Femur (tissue), 1 donor: ENCODE measurements at regions not wholly inside any gene's neighbourhood (a gene's known extent, or its start where the extent isn't known, plus 50 kb on each side); places are given as distances from the start of the nearest gene placed in this dataset.
"Not testable (repeated sequence)": the region's sequence is repeated elsewhere in the genome, so short reads cannot be mapped to it uniquely, and the experiment has no call there.

Source experiments
- DNase-seq: peaks from one replicate; pipeline ENCODE4 v3.0.0-alpha.2; 2017

- peak; percentile 39 for DNase-seq
Measured at GRCh38 chr15:32536507-32537172, 56.6 kb upstream of the GOLGA8N start.

DNA sequence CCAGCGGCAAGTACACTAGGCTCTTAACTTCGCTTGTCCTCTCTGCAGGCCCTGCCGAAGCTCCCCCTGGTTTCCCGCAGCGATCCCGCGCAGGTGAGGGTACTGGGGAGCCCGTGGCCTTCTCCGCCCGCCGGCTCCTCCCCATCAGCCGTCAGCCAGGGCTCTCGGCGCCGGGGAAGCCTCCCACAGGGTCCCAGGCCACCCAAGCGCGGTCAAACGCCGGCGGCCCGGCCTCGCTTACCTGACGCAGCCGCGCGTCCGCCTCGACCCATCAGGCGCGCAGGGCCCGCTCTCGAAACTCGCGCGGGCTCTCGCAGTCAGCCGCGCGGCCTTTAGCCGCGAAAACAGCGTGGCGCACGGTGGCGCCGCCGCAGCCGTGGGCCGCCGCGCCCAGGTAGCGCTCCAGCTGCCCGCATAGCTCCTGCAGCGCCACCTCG is 57.2 kb upstream of the GOLGA8N start:
- not testable (repeated sequence) for DNase-seq

DNA sequence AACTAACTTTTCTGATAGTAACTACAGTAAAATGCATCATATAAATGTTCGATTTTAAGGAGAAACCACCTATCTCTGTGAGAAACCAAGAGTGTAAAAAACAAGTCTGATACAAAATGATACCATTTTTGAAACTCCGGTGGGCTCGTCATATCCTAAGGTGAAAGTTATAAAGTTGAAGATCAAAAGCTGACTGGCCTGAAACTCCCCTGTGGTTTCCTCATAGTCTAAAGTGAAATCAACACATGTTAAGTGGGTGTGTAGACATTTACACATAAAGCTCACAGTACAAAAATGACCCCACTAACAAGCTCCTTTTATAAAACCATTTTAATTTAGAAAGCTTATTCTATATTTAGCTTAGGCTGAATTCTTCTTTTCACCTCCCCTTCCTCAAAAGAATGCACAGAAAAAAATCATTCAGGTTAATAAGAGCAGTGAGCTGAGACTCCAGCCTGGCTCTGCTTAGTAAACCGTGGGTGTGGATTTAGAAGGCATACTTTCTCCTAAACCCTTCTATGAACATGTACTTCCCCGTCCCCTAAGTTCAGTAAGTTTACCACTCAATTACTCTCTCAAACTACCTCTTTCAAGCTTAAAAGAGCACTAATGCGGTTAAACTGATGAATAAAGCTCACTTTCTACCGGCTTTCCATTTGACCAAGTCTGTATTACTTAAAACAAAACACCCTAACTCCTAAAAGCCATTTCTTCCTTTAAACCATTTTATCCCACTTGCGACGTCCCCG is 57.9 kb upstream of the GOLGA8N start:
- DNase-seq: not testable (repeated sequence)

DNA sequence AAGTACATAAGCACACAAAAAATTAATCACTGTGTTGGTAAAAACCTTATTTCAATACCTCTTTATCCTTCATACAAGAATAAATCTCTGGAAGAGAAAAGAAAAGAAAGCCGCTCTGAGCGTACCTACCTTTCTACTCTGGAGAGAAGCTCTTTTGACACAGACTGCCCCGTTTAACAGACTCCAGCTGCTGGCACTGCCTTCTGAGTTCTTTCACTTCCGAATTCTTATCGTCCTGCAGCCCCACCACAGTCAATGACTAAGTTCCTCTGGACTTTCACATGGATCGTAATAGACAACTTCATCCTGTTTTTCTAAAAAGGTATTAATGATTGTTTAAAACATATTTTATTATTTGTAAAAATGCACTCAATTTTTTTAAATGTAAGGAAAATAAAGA is 67.5 kb upstream of the GOLGA8O start:
- not testable (repeated sequence) for DNase-seq

DNA sequence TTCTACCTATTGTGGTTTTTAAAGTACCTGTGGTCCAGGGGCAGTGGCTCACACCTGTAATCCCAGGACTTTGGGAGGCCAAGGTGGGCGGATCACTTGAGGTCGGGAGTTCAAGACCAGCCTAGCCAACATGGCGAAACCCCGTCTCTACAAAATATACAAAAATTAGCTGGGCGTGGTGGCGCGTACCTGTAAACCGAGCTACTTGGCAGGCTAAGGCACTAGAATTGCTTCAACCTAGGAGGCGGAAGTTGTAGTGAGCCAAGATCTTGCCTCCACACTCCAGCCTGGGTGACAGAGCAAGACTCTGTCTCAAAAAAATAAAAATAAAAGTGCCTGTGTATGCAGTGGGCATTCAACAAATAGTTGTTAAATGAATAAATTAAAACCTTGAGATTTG is 67.0 kb upstream of the GOLGA8O start:
- DNase-seq: not testable (repeated sequence)

DNA sequence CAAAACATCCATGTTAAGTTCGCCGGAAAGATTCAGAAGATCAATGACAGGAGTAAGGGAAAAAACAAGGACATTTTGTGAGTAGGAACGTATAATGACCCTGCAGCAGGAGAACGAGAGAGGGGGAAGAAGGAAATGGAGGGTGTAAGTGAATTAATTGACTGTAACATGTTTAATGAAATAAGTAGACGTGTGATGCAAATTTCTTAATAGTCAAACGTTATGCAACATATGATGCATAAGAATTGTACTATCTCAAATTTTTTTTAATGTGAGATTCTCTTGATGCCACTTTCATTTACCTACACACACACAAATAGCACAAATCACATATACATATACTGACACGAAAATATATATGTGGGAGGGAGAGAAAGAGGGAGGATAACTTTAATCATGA is 63.5 kb upstream of the GOLGA8O start:
- DNase-seq: not testable (repeated sequence)

DNA sequence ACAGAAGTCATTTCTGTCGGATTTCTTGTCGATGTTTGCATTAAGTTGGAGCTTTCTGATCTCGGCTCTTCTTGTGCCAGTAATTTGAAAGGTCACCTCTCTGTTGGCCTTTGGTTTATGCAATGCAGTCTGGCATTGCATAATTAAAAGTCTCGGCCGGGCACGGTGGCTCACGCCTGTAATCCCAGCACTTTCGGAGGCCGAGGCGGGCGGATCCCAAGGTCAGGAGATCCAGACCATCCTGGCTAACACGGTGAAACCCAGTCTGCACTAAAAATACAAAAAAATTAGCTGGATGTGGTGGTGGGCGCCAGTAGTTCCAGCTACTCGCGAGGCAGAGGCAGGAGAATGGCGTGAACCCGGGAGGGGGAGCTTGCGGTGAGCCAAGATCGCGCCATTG is 62.6 kb upstream of the GOLGA8O start:
- not testable (repeated sequence) for DNase-seq

DNA sequence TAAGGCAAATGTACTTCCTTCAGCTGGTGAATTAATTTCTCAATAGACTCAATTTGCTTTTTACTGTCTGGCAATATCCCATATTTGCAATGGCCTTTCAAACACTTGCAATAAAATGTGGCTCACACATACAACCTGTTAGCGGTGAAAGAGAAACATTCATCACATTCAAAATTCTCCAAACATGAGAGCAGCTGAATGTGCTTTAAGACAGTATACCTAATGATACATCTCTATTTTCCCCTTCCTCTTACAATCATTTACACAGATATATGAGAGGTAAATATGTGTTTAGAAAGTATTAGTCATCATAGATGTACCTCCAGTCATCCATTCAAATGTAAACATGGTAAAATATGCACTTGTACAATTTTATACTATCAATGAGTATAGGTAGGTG is 61.5 kb upstream of the GOLGA8O start:
- not testable (repeated sequence) for DNase-seq

DNA sequence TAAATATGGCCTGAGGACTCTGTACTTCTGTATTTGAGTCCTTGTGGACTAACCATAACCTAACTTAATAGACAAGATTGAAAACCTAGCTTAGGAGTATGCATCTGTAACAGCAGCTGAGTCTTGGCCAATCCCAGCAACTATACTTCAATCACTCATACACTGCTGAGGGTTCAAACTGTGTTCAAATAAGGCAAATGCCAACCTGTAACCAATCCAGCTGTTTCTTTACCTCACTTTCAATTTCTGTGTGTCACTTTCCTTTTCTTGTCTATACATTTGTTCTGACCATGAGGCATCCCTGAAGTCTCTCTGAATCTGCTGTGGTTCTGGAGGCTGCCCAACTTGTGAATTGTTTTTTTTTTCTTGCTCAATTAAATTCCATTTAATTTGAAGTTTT is 57.9 kb upstream of the GOLGA8O start:
- DNase-seq: not testable (repeated sequence)

DNA sequence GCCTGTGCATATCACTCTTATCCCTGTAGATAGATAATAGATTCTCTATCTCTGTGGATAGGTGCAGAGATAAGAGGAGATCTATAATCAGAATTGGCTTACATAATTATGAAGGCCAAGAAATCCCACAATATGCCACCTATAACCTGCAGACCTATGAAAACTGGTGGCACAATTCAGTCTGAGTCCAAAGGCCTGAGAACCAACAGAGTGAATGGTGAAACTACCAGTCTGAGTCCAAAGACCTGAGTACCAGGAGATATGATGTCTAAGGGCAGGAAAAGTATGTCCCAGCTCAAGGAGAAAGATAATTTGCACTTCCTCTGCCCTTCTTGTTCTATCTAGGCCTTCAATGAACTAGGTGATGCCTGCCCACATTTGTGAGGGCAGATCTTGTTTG is 54.6 kb upstream of the GOLGA8O start:
- not testable (repeated sequence) for DNase-seq

GRCh38 chr15:32508081-32508480 is 52.6 kb upstream of the GOLGA8O start:
- DNase-seq: not testable (repeated sequence)

- not testable (repeated sequence) for DNase-seq
Measured at GRCh38 chr15:32506787-32507186, 51.4 kb upstream of the GOLGA8O start.

DNA sequence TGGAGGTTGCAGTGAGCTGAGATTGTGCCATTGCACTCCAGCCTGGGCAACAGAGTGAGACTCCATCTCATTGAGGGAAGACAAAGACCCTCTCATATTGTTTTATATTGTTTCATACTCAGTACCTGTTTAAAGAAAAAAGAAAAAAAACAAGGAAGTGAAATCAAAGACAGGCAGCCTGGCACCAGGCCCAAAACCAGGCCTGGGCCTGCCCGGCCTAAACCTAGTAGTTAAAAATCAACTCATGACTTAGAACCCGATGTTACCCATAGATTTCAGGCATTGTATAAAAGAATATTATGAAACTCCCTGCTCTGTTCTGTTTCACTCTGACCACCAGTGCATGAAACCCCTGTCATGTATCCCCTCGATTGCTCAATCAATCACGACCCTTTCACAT is 50.2 kb upstream of the GOLGA8O start:
- DNase-seq: not testable (repeated sequence)
